Nephron progenitor cell (in vitro differentiated cells): ENCODE measurements at regions not wholly inside any gene's neighbourhood (a gene's known extent, or its start where the extent isn't known, plus 50 kb on each side); places are given as distances from the start of the nearest gene placed in this dataset.

Experiments
- DNase-seq: peaks from one replicate; pipeline ENCODE4 v3.0.0; 2021
- H3K27ac Mint-ChIP-seq: 2 replicates; pipeline ENCODE4 v1.8.0; 2021; ENCODE audit warnings: mild to moderate bottlenecking, moderate library complexity, mixed read lengths
- H3K27me3 Mint-ChIP-seq: 2 replicates; pipeline ENCODE4 v1.8.0; 2021; ENCODE audit warnings: mild to moderate bottlenecking, low read depth, mixed read lengths; ENCODE audit not compliant: poor library complexity
- H3K36me3 Mint-ChIP-seq: 2 replicates; pipeline ENCODE4 v1.8.0; 2021; ENCODE audit warnings: low read depth, mixed read lengths
- H3K4me1 Mint-ChIP-seq: 2 replicates; pipeline ENCODE4 v1.8.0; 2021; ENCODE audit warnings: mixed read lengths
- H3K4me3 Mint-ChIP-seq: 2 replicates; pipeline ENCODE4 v1.8.0; 2021; ENCODE audit warnings: mild to moderate bottlenecking, moderate library complexity, mixed read lengths
- H3K9me3 Mint-ChIP-seq: 2 replicates; pipeline ENCODE4 v1.8.0; 2021; ENCODE audit warnings: mild to moderate bottlenecking, moderate library complexity, mixed read lengths
- TF ChIP-seq, protein P1 (sequence below): fragments of 200-600 bp; sonication (generic); IDR thresholded peaks from 2 replicates; pipeline ENCODE4 v1.5.0; 2021; ENCODE audit warnings: antibody characterized with exemption

DNA sequence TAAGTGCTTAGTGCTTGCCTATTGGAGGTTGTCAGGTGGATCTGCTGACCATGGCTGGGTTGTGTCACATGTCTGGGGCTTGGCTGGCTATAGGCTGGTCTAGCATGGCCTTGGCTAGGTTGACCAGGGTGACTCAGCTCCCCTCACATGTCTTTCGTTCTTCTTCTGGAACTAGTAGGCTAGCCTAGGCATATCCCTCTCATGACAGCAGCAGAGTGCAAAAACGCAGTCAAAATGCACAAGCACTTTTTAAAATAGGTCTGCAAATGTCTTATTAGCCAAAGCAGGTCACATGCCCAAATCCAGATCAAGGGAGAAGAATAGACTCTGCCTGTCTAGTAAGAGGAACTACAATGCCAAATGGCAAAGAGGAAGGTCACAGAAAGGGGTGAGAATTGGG, 179.7 kb upstream of the ACVR2A start:
- H3K9me3 Mint-ChIP-seq, result no peaks in the 10 kb centered on the region
- TF ChIP-seq, protein P1, sequence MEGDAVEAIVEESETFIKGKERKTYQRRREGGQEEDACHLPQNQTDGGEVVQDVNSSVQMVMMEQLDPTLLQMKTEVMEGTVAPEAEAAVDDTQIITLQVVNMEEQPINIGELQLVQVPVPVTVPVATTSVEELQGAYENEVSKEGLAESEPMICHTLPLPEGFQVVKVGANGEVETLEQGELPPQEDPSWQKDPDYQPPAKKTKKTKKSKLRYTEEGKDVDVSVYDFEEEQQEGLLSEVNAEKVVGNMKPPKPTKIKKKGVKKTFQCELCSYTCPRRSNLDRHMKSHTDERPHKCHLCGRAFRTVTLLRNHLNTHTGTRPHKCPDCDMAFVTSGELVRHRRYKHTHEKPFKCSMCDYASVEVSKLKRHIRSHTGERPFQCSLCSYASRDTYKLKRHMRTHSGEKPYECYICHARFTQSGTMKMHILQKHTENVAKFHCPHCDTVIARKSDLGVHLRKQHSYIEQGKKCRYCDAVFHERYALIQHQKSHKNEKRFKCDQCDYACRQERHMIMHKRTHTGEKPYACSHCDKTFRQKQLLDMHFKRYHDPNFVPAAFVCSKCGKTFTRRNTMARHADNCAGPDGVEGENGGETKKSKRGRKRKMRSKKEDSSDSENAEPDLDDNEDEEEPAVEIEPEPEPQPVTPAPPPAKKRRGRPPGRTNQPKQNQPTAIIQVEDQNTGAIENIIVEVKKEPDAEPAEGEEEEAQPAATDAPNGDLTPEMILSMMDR, result no peak
- H3K4me3 Mint-ChIP-seq, result no peak overlapping the region
- H3K27ac Mint-ChIP-seq, result no peak overlapping the region
- peaks cover 22% of the 10 kb centered on the region for H3K4me1 Mint-ChIP-seq
- DNase-seq, result no peak
- no peaks in the 10 kb centered on the region for H3K36me3 Mint-ChIP-seq
- no peaks in the 10 kb centered on the region for H3K27me3 Mint-ChIP-seq

DNA sequence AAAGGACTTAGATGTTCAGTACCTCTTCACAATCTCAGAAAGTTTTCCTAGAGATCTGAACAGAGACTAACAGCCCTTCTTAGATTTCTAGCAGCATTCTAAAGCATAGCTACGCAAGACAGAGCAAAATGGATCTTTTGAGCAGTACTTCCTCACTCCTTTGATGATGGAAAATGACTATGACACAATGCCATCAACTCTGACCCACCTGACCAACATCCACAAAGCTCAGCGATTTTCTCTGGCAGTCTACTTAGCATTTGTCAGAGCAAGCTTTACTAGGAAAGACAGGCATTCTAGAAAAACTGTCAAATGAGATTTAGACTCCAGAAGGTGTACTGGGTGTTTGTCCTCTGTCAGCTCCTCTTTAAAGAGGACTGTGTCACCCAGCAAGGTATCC, 180.9 kb upstream of the ACVR2A start:
- H3K27me3 Mint-ChIP-seq, result no peaks in the 10 kb centered on the region
- TF ChIP-seq, protein P1, result no peak
- no peak overlapping the region for H3K27ac Mint-ChIP-seq
- H3K9me3 Mint-ChIP-seq, result no peaks in the 10 kb centered on the region
- DNase-seq, result no peak
- H3K4me1 Mint-ChIP-seq, result peaks cover 26% of the 10 kb centered on the region
- no peak overlapping the region for H3K4me3 Mint-ChIP-seq
- H3K36me3 Mint-ChIP-seq, result no peaks in the 10 kb centered on the region

DNA sequence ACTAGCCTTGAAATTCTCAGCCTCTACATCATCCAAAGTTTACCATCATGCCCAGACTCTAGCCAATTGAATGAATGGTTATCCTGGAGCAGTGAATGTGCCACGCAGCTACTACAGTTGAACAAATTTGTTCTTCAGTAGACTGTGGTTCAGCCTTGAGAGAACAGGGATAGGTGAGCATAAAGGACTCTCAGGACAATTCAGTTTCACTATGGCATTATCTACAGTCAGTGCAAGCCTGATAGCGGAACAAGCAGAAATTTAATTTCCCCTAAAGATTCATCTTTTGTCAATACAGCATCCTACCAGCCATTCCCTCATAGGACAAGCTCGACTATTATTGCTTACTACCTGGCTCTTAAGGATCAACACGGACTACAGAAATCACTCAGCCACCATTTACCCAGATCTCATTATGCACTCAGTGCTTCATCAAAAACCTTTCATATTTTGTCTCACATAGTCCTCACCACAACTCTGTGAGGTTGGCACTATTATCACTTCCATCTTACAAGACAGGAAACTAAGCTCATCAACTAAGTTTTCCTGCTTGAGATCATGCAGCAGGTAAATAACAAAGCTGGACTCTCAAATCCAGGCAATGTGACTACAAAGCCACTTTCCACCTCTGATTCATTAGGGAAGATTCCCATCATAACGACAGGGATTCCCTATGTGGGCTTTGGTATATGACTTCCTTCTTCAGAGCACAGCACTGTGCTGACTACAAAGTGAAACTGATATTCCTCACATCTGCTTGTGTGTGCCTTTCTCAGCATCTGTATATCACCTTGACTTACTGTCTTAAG, 181.5 kb upstream of the ACVR2A start:
- Mint-ChIP-seq H3K4me1 (peaks cover 26% of the 10 kb centered on the region), H3K4me3 (no peak overlapping the region), H3K9me3 (no peaks in the 10 kb centered on the region), H3K27me3 (no peaks in the 10 kb centered on the region), H3K36me3 (no peaks in the 10 kb centered on the region), H3K27ac (no peak overlapping the region)
- DNase-seq, result no peak
- TF ChIP-seq, protein P1, result no peak

DNA sequence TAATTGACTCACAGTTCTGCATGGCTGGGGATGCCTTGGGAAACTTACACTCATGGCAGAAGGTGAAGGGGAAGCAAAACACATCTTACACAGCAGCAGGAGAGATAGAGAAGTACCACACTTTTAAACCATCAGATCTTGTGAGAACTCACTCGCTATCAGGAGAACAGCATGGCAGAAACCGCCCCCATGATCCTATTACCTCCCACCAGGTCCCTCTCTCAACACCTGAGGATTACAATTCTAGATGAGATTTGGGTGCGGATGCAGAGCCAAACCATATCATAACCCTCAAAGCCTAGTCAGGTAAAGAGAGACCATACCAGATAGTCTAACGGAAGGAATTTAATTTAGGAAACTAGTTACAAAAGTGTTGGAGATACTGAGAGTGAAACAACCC, 182.6 kb upstream of the ACVR2A start:
- Mint-ChIP-seq H3K27ac (peak overlapping the region; percentile 7), H3K4me3 (no peak overlapping the region), H3K36me3 (no peaks in the 10 kb centered on the region), H3K4me1 (peaks cover 26% of the 10 kb centered on the region), H3K9me3 (no peaks in the 10 kb centered on the region), H3K27me3 (no peaks in the 10 kb centered on the region)
- TF ChIP-seq, protein P1, result no peak
- DNase-seq, result no peak

DNA sequence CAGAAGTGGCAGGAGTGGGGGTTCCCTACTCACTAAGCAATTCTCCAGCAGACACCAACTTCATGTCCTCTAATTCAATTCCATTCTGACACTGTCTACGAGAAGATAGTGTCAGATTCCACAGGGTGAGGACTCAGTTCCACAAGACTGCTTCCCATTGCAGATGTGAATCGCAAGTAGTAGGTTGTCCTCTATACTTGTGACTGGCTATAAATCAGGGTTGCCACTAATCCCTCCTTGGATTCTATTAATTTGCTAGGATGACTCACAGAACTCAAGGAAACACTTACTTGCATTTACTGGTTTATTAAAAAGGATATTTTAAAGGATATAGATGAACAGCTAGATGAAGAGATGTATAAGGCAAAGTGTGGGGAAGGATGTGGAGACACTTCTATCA, 184.1 kb upstream of the ACVR2A start:
- no peak overlapping the region for H3K27ac Mint-ChIP-seq
- H3K9me3 Mint-ChIP-seq, result no peaks in the 10 kb centered on the region
- peaks cover 26% of the 10 kb centered on the region for H3K4me1 Mint-ChIP-seq
- DNase-seq, result no peak
- TF ChIP-seq, protein P1, result no peak
- no peaks in the 10 kb centered on the region for H3K36me3 Mint-ChIP-seq
- H3K27me3 Mint-ChIP-seq, result no peaks in the 10 kb centered on the region
- no peak overlapping the region for H3K4me3 Mint-ChIP-seq

DNA sequence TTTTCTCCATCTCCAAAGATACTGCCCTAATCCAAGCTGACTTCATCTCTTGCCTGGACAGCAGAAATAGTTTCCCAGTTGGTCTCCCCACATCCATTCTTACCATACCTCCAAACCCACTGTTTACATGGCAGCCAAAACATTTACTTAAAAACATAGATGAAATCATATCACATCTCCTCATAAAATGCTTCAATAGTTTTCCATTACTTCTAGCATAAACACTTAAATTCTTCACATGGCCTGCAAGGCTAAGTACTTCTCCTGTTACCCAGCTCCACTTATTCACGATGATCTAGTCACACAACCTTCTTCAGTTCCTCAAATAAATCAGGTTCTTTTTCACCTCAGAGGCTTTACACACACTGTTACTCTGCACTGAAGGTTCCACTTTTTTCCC, 185.8 kb upstream of the ACVR2A start:
- no peak overlapping the region for H3K27ac Mint-ChIP-seq
- H3K36me3 Mint-ChIP-seq, result no peaks in the 10 kb centered on the region
- peaks cover 25% of the 10 kb centered on the region for H3K4me1 Mint-ChIP-seq
- no peak overlapping the region for H3K4me3 Mint-ChIP-seq
- H3K27me3 Mint-ChIP-seq, result no peaks in the 10 kb centered on the region
- no peaks in the 10 kb centered on the region for H3K9me3 Mint-ChIP-seq
- TF ChIP-seq, protein P1, result no peak
- DNase-seq, result no peak
